H1 (cell line): ENCODE measurements at regions not wholly inside any gene's neighbourhood (a gene's known extent, or its start where the extent isn't known, plus 50 kb on each side); places are given as distances from the start of the nearest gene placed in this dataset.

ENCODE experiments used
- ATF2 ChIP-seq: IDR thresholded peaks from 2 replicates; pipeline ENCODE4 v1.6.1; 2012; ENCODE audit warnings: low read length, inconsistent platforms
- ATF3 ChIP-seq: IDR thresholded peaks from 2 replicates; pipeline ENCODE4 v1.6.1; 2011; ENCODE audit warnings: low read depth, mild to moderate bottlenecking, low read length; ENCODE audit not compliant: insufficient read depth
- CHD2 ChIP-seq: IDR thresholded peaks from 2 replicates; pipeline ENCODE4 v1.6.1; 2012; ENCODE audit warnings: low read length, improper control_type of control experiment
- CHD7 ChIP-seq: fragments of 300-600 bp; sonication (generic); IDR thresholded peaks from 2 replicates; pipeline ENCODE4 v1.7.1; 2012; ENCODE audit warnings: low read length, moderate library complexity, mild to moderate bottlenecking, inconsistent platforms; ENCODE audit not compliant: insufficient replicate concordance
- EP300 ChIP-seq, 2 experiments: IDR thresholded peaks; 1 replicate in 1 of 2; 2 replicates in 1 of 2; pipeline ENCODE4 v1.6.1; 2011 to 2012; ENCODE audit warnings: low read depth in 2 of 2, low read length in 2 of 2, mild to moderate bottlenecking in 2 of 2, borderline replicate concordance in 1 of 2, inconsistent platforms in 1 of 2, moderate library complexity in 1 of 2
- FOSL1 ChIP-seq: IDR thresholded peaks from 2 replicates; pipeline ENCODE4 v1.6.1; 2011; ENCODE audit warnings: mild to moderate bottlenecking, low read depth, low read length, moderate library complexity; ENCODE audit not compliant: insufficient read depth
- RBBP5 ChIP-seq: IDR thresholded peaks from 2 replicates; pipeline ENCODE4 v1.7.1; 2012; ENCODE audit warnings: low read depth, mild to moderate bottlenecking, inconsistent platforms, low read length, moderate library complexity, borderline replicate concordance
- SAP30 ChIP-seq: fragments of 300-600 bp; sonication (generic); IDR thresholded peaks from 2 replicates; pipeline ENCODE4 v1.7.1; 2012; ENCODE audit warnings: low read length, moderate library complexity, mild to moderate bottlenecking, inconsistent platforms; ENCODE audit not compliant: insufficient read depth, insufficient replicate concordance

GRCh38 chr6:88502391-88502790 is 336.2 kb upstream of the CNR1 start (continued):
- TF ChIP-seq CHD7 (no peak), CHD2 (no peak), RBBP5 (no peak), SAP30 (no peak), EP300 (IDR thresholded peaks at IDR 0.05; ENCODE audit: borderline replicate concordance in 1 of 2, low read depth in 2 of 2, low read length in 2 of 2) (no peak), ATF3 (no peak), ATF2 (no peak), FOSL1 (no peak)
